HCT116 (cell line): ENCODE measurements at regions not wholly inside any gene's neighbourhood (a gene's known extent, or its start where the extent isn't known, plus 50 kb on each side); places are given as distances from the start of the nearest gene placed in this dataset.

Experiments
- ATAC-seq: fragments of 200-7000 bp; cut with Tn5 transposase; 2 replicates; pipeline ENCODE4 v1.9.1; 2020; ENCODE audit warnings: mild to moderate bottlenecking, moderate library complexity
- BruUV-seq: library from RNA; stranded (reverse); fragments of 400-500 nt; replicated peaks from 2 replicates; lab custom pipeline; 2021; lab: Mats Ljungman, UMichigan
- CTCF ChIA-PET: fragments of 300-600 bp; sonication (Branson Sonifier 250); formaldehyde crosslinking; loops from one replicate; lab custom pipeline; 2021; ENCODE audit warnings: antibody characterized with exemption; lab: Charles Lee
- POLR2A ChIA-PET: fragments of 300-600, 350-600 bp; sonication (Branson Sonifier 250); formaldehyde crosslinking; loops from one replicate; lab custom pipeline; 2021; ENCODE audit warnings: antibody characterized with exemption; lab: Charles Lee
- RAD21 ChIA-PET, 2 experiments: fragments of 300-600 bp; sonication (Branson Sonifier 250); formaldehyde crosslinking; loops; one replicate each; lab custom pipeline; 2023; ENCODE audit warnings: low total read pairs in 2 of 2; ENCODE audit not compliant: uncharacterized antibody in 2 of 2, unreplicated experiment in 2 of 2, low non-redundant PET in 1 of 2; lab: Charles Lee
- DNase-seq: peaks from one replicate; pipeline ENCODE4 v3.0.0-alpha.2; 2010; ENCODE audit warnings: low read depth, low spot score
- H2AFZ ChIP-seq: fragments of 200-600 bp; shearing (Covaris generic), sonication (generic); 2 replicates; pipeline ENCODE4 v1.6.1; 2017; ENCODE audit warnings: low read depth, mixed run types, mixed read lengths, antibody characterized with exemption, low read length; ENCODE audit not compliant: poor library complexity, severe bottlenecking
- H3K27ac ChIP-seq: 2 replicates; pipeline ENCODE4 v1.5.1; 2012; ENCODE audit warnings: low read depth, low read length
- H3K27me3 ChIP-seq: fragments of 200-600 bp; sonication (generic); 2 replicates; pipeline ENCODE4 v1.6.1; 2016; ENCODE audit warnings: mixed run types, low read length, mixed read lengths; ENCODE audit not compliant: insufficient read depth
- H3K36me3 ChIP-seq, 2 experiments: fragments of 200-500 bp in 1 of 2; fragments of 200-600 bp in 1 of 2; sonication (Bioruptor generic) in 1 of 2; sonication (generic) in 1 of 2; 2 replicates each; pipeline versions ENCODE4 v1.5.1 to v1.6.1; 2014 to 2016; ENCODE audit warnings: low read length in 2 of 2, inconsistent platforms in 1 of 2, mixed read lengths in 1 of 2, mixed run types in 1 of 2; ENCODE audit not compliant: insufficient read depth in 2 of 2, control insufficient read depth in 1 of 2
- H3K4me1 ChIP-seq, 2 experiments: fragments of 200-600 bp in 1 of 2; sonication (generic) in 1 of 2; 2 replicates each; pipeline versions ENCODE4 v1.5.1 to v1.6.1; 2012 to 2017; ENCODE audit warnings: low read length in 2 of 2, inconsistent platforms in 1 of 2, mild to moderate bottlenecking in 1 of 2, mixed read lengths in 1 of 2, mixed run types in 1 of 2, moderate library complexity in 1 of 2; ENCODE audit not compliant: insufficient read depth in 2 of 2, control insufficient read depth in 1 of 2
- H3K4me2 ChIP-seq: fragments of 200-600 bp; sonication (generic); 2 replicates; pipeline ENCODE4 v1.6.1; 2017; ENCODE audit warnings: mixed run types, low read length, mixed read lengths
- H3K4me3 ChIP-seq, 2 experiments: fragments of 200-600 bp in 1 of 2; sonication (generic) in 1 of 2; replicated peaks in 1 of 2; 2 replicates each; pipeline ENCODE4 v1.5.1; 2011 to 2016; ENCODE audit warnings: low read length in 2 of 2, control low read depth in 1 of 2, low read depth in 1 of 2, mild to moderate bottlenecking in 1 of 2, mixed read lengths in 1 of 2, mixed run types in 1 of 2
- H3K79me2 ChIP-seq: fragments of 200-600 bp; sonication (generic); 2 replicates; pipeline ENCODE4 v1.6.1; 2017; ENCODE audit warnings: mild to moderate bottlenecking, mixed run types, low read length, moderate library complexity, mixed read lengths; ENCODE audit not compliant: insufficient read depth
- H3K9ac ChIP-seq: fragments of 200-600 bp; sonication (generic); 2 replicates; pipeline ENCODE4 v1.6.1; 2016; ENCODE audit warnings: low read length, mixed read lengths
- H3K9me2 ChIP-seq: fragments of 200-600 bp; sonication (generic), shearing (Covaris generic); 2 replicates; pipeline ENCODE4 v1.6.1; 2017; ENCODE audit warnings: mixed run types, mild to moderate bottlenecking, moderate library complexity; ENCODE audit not compliant: insufficient read depth
- H3K9me3 ChIP-seq, 2 experiments: fragments of 200-500 bp in 1 of 2; fragments of 200-600 bp in 1 of 2; sonication (Bioruptor generic) in 1 of 2; sonication (generic) in 1 of 2; 2 replicates each; pipeline ENCODE4 v1.6.1; 2014 to 2017; ENCODE audit warnings: low read length in 2 of 2, mixed read lengths in 2 of 2, inconsistent platforms in 1 of 2, low read depth in 1 of 2, mild to moderate bottlenecking in 1 of 2, mixed run types in 1 of 2, moderate library complexity in 1 of 2; ENCODE audit not compliant: control insufficient read depth in 1 of 2, insufficient read depth in 1 of 2
- H4K20me1 ChIP-seq: fragments of 200-600 bp; sonication (generic), shearing (Covaris generic); 2 replicates; pipeline ENCODE4 v1.6.1; 2017; ENCODE audit warnings: mixed run types, mild to moderate bottlenecking, moderate library complexity; ENCODE audit not compliant: insufficient read depth
- CBX3 ChIP-seq: IDR thresholded peaks from 2 replicates; pipeline ENCODE4 v1.6.1; 2012; ENCODE audit warnings: low read depth
- CTCF ChIP-seq, 3 experiments: fragments of 200-600 bp in 1 of 3; sonication (generic) in 1 of 3; IDR thresholded peaks in 2 of 3; conservative IDR thresholded peaks in 1 of 3; 2 replicates each; pipeline ENCODE4 v1.5.1; 2012 to 2017; ENCODE audit warnings: low read depth in 2 of 3, low read length in 2 of 3, antibody characterized with exemption in 1 of 3, borderline replicate concordance in 1 of 3, control low read depth in 1 of 3, mild to moderate bottlenecking in 1 of 3, mixed read lengths in 1 of 3, mixed run types in 1 of 3, moderate library complexity in 1 of 3; ENCODE audit not compliant: insufficient read depth in 1 of 3
- ZBTB33 ChIP-seq: IDR thresholded peaks from 2 replicates; pipeline ENCODE4 v1.6.1; 2011; ENCODE audit warnings: mild to moderate bottlenecking, low read length, moderate library complexity; ENCODE audit not compliant: insufficient replicate concordance; ENCODE audit errors: extremely low read depth
- intact Hi-C: fragments of 100-400 bp; cut with micrococcal nuclease; formaldehyde crosslinking; loops from 2 replicates; pipeline ENCODE4 v1.10.0; 2022

GRCh38 chr1:229192853-229193252, 78.1 kb upstream of the RAB4A start (continued):
- TF ChIP-seq ZBTB33 (no peak), CBX3 (no peak), CTCF (IDR thresholded peaks at IDR 0.05 in 2 of 3, conservative IDR thresholded peaks at IDR 0.05 in 1 of 3; ENCODE audit: borderline replicate concordance in 1 of 3, insufficient read depth in 1 of 3, low read depth in 2 of 3, low read length in 2 of 3) (no peak)

- TF ChIP-seq CTCF (IDR thresholded peaks at IDR 0.05 in 2 of 3, conservative IDR thresholded peaks at IDR 0.05 in 1 of 3; ENCODE audit: borderline replicate concordance in 1 of 3, insufficient read depth in 1 of 3, low read depth in 2 of 3, low read length in 2 of 3): no peak
- TF ChIP-seq, all 23 proteins: peak for 0
- RAD21 ChIA-PET: no interaction called here
- CTCF ChIA-PET: no interaction called here
These were observed 76.8 kb upstream of the RAB4A start for GRCh38 chr1:229194096-229194495.

More at GRCh38 chr1:229194096-229194495, 76.8 kb upstream of the RAB4A start:
- Histone ChIP-seq H3K9me2 (no peaks in the 10 kb centered on the region), H3K4me2 (no peak overlapping the region), H3K27me3 (no peaks in the 10 kb centered on the region), H3K4me3 (no peak overlapping the region), H3K27ac (no peak overlapping the region), H4K20me1 (no peaks in the 10 kb centered on the region), H3K4me1 (peaks cover 2% of the 10 kb centered on the region in 2 experiments; a peak in 2 of 4 replicates), H3K79me2 (no peaks in the 10 kb centered on the region), H2AFZ (no peak overlapping the region), H3K9me3 (no peaks in the 10 kb centered on the region), H3K9ac (no peak overlapping the region), H3K36me3 (no peaks in the 10 kb centered on the region)
- no peak for ATAC-seq
- POLR2A ChIA-PET: no interaction called here
- no peak for DNase-seq
- BruUV-seq: no TSS peak
- intact Hi-C loops: no loop called here
